ENCODE measurements at regions not wholly inside any gene's neighbourhood (a gene's known extent, or its start where the extent isn't known, plus 50 kb on each side); places are given as distances from the start of the nearest gene placed in this dataset.
"Not testable (repeated sequence)": the region's sequence is repeated elsewhere in the genome, so short reads cannot be mapped to it uniquely, and the experiment has no call there.

GRCh38 chr3:30539772-30540171 is 66.6 kb upstream of the TGFBR2 start:
- no peak for DNase-seq
- TF ChIP-seq CTCF (IDR thresholded peaks at IDR 0.05; ENCODE audit: partially characterized antibody, unreplicated experiment), result no peak
- Mint-ChIP-seq H3K27ac (ENCODE audit: unreplicated experiment) (no peak overlapping the region), H3K27me3 (ENCODE audit: unreplicated experiment) (no peaks in the 10 kb centered on the region), H3K36me3 (ENCODE audit: unreplicated experiment) (peaks cover 9% of the 10 kb centered on the region), H3K4me3 (ENCODE audit: unreplicated experiment) (no peak overlapping the region), H3K9me3 (ENCODE audit: unreplicated experiment) (no peaks in the 10 kb centered on the region), H3K4me1 (ENCODE audit: low read depth, unreplicated experiment) (no peaks in the 10 kb centered on the region)

GRCh38 chr3:30541156-30541555 is 65.2 kb upstream of the TGFBR2 start:
- H3K4me1 Mint-ChIP-seq (ENCODE audit: low read depth, unreplicated experiment); DNase-seq; H3K4me3 Mint-ChIP-seq (ENCODE audit: unreplicated experiment); H3K9me3 Mint-ChIP-seq (ENCODE audit: unreplicated experiment); H3K27me3 Mint-ChIP-seq (ENCODE audit: unreplicated experiment); H3K27ac Mint-ChIP-seq (ENCODE audit: unreplicated experiment); H3K36me3 Mint-ChIP-seq (ENCODE audit: unreplicated experiment): not testable (repeated sequence)

GRCh38 chr3:30542897-30543296 is 63.5 kb upstream of the TGFBR2 start:
- no peaks in the 10 kb centered on the region for H3K4me1 Mint-ChIP-seq (ENCODE audit: low read depth, unreplicated experiment)
- DNase-seq, result no peak
- no peaks in the 10 kb centered on the region for H3K9me3 Mint-ChIP-seq (ENCODE audit: unreplicated experiment)
- no peak overlapping the region for H3K4me3 Mint-ChIP-seq (ENCODE audit: unreplicated experiment)
- no peaks in the 10 kb centered on the region for H3K27me3 Mint-ChIP-seq (ENCODE audit: unreplicated experiment)
- TF ChIP-seq CTCF (IDR thresholded peaks at IDR 0.05; ENCODE audit: partially characterized antibody, unreplicated experiment), result no peak
- H3K27ac Mint-ChIP-seq (ENCODE audit: unreplicated experiment), result no peak overlapping the region
- H3K36me3 Mint-ChIP-seq (ENCODE audit: unreplicated experiment), result peaks cover 3% of the 10 kb centered on the region

GRCh38 chr3:30544812-30545211 is 61.6 kb upstream of the TGFBR2 start:
- H3K27me3 Mint-ChIP-seq (ENCODE audit: unreplicated experiment), result no peaks in the 10 kb centered on the region
- peaks cover 5% of the 10 kb centered on the region for H3K36me3 Mint-ChIP-seq (ENCODE audit: unreplicated experiment)
- no peak for TF ChIP-seq CTCF (IDR thresholded peaks at IDR 0.05; ENCODE audit: partially characterized antibody, unreplicated experiment)
- no peak overlapping the region for H3K4me3 Mint-ChIP-seq (ENCODE audit: unreplicated experiment)
- no peak for DNase-seq
- no peak overlapping the region for H3K27ac Mint-ChIP-seq (ENCODE audit: unreplicated experiment)
- H3K9me3 Mint-ChIP-seq (ENCODE audit: unreplicated experiment), result no peaks in the 10 kb centered on the region
- no peaks in the 10 kb centered on the region for H3K4me1 Mint-ChIP-seq (ENCODE audit: low read depth, unreplicated experiment)

- Mint-ChIP-seq H3K9me3 (ENCODE audit: unreplicated experiment) (peaks cover 3% of the 10 kb centered on the region), H3K4me1 (ENCODE audit: low read depth, unreplicated experiment) (peaks cover 5% of the 10 kb centered on the region), H3K36me3 (ENCODE audit: unreplicated experiment) (peaks cover 5% of the 10 kb centered on the region), H3K4me3 (ENCODE audit: unreplicated experiment) (no peak overlapping the region), H3K27ac (ENCODE audit: unreplicated experiment) (no peak overlapping the region), H3K27me3 (ENCODE audit: unreplicated experiment) (no peaks in the 10 kb centered on the region)
- DNase-seq, result no peak
- TF ChIP-seq CTCF (IDR thresholded peaks at IDR 0.05; ENCODE audit: partially characterized antibody, unreplicated experiment), result no peak
Measured at GRCh38 chr3:30546934-30547333, 59.5 kb upstream of the TGFBR2 start.

- H3K9me3 Mint-ChIP-seq (ENCODE audit: unreplicated experiment), result peaks cover 3% of the 10 kb centered on the region
- H3K4me3 Mint-ChIP-seq (ENCODE audit: unreplicated experiment), result no peak overlapping the region
- H3K36me3 Mint-ChIP-seq (ENCODE audit: unreplicated experiment), result peaks cover 5% of the 10 kb centered on the region
- H3K27me3 Mint-ChIP-seq (ENCODE audit: unreplicated experiment), result no peaks in the 10 kb centered on the region
- H3K4me1 Mint-ChIP-seq (ENCODE audit: low read depth, unreplicated experiment), result peaks cover 5% of the 10 kb centered on the region
- no peak overlapping the region for H3K27ac Mint-ChIP-seq (ENCODE audit: unreplicated experiment)
- no peak for TF ChIP-seq CTCF (IDR thresholded peaks at IDR 0.05; ENCODE audit: partially characterized antibody, unreplicated experiment)
- no peak for DNase-seq
Measured at GRCh38 chr3:30547716-30548115, 58.7 kb upstream of the TGFBR2 start.
